SK-N-SH (cell line): ENCODE measurements at regions not wholly inside any gene's neighbourhood (a gene's known extent, or its start where the extent isn't known, plus 50 kb on each side); places are given as distances from the start of the nearest gene placed in this dataset.

Experiments used
- EZH2phosphoT487 ChIP-seq: fragments of 200-600 bp; sonication (generic); IDR thresholded peaks from 2 replicates; pipeline ENCODE4 v1.6.1; 2017; ENCODE audit warnings: low read depth, mixed run types, mild to moderate bottlenecking, antibody characterized with exemption, moderate library complexity, borderline replicate concordance
- JUND ChIP-seq: IDR thresholded peaks from 2 replicates; pipeline ENCODE4 v1.4.0; 2012
- SMC3 ChIP-seq: IDR thresholded peaks from 2 replicates; pipeline ENCODE4 v1.6.1; 2012; ENCODE audit warnings: low read depth, low read length, improper control_type of control experiment
- TF ChIP-seq, protein P1 (sequence below): fragments of 200-600 bp; sonication (generic); IDR thresholded peaks from 2 replicates; pipeline ENCODE4 v1.6.1; 2017; ENCODE audit warnings: antibody characterized with exemption, mild to moderate bottlenecking, moderate library complexity
- TF ChIP-seq, protein P2 (sequence below): IDR thresholded peaks from 2 replicates; pipeline ENCODE4 v1.4.0; 2012; ENCODE audit warnings: low read depth, borderline replicate concordance

DNA sequence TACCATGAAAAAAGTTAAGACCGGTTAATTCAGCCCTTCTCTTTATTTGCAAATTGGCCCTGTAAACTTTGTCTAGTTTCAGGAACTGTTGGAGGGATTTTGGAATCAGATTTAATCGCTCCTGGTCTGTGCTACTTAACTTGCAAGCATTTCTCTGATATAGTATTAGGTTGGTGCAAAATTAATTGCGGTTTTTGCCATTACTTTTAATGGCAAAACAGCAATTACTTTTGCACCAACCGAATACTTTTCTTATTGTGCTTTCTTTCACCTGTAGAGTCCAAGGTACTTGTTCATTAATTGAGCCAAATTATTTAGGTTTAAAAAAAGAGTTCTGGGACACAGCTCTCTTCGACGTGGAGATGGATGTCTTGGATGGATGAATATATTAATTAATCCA, 92.8 kb upstream of the HNRNPU start:
- TF ChIP-seq EZH2phosphoT487 (no peak), JUND (no peak), SMC3 (no peak)
- TF ChIP-seq, protein P1, sequence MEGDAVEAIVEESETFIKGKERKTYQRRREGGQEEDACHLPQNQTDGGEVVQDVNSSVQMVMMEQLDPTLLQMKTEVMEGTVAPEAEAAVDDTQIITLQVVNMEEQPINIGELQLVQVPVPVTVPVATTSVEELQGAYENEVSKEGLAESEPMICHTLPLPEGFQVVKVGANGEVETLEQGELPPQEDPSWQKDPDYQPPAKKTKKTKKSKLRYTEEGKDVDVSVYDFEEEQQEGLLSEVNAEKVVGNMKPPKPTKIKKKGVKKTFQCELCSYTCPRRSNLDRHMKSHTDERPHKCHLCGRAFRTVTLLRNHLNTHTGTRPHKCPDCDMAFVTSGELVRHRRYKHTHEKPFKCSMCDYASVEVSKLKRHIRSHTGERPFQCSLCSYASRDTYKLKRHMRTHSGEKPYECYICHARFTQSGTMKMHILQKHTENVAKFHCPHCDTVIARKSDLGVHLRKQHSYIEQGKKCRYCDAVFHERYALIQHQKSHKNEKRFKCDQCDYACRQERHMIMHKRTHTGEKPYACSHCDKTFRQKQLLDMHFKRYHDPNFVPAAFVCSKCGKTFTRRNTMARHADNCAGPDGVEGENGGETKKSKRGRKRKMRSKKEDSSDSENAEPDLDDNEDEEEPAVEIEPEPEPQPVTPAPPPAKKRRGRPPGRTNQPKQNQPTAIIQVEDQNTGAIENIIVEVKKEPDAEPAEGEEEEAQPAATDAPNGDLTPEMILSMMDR, result no peak
- TF ChIP-seq, protein P2, sequence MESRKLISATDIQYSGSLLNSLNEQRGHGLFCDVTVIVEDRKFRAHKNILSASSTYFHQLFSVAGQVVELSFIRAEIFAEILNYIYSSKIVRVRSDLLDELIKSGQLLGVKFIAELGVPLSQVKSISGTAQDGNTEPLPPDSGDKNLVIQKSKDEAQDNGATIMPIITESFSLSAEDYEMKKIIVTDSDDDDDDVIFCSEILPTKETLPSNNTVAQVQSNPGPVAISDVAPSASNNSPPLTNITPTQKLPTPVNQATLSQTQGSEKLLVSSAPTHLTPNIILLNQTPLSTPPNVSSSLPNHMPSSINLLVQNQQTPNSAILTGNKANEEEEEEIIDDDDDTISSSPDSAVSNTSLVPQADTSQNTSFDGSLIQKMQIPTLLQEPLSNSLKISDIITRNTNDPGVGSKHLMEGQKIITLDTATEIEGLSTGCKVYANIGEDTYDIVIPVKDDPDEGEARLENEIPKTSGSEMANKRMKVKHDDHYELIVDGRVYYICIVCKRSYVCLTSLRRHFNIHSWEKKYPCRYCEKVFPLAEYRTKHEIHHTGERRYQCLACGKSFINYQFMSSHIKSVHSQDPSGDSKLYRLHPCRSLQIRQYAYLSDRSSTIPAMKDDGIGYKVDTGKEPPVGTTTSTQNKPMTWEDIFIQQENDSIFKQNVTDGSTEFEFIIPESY, result no peak
